Endothelial cell of umbilical vein (primary cell): ENCODE measurements at regions not wholly inside any gene's neighbourhood (a gene's known extent, or its start where the extent isn't known, plus 50 kb on each side); places are given as distances from the start of the nearest gene placed in this dataset.

Source experiments
- CTCF ChIP-seq, 2 donors: IDR thresholded peaks; 1 replicate in 1 of 2; 2 replicates in 1 of 2; pipeline ENCODE4 v1.5.1; 2011; ENCODE audit warnings: low read length in 2 of 2, mild to moderate bottlenecking in 2 of 2, moderate library complexity in 2 of 2, control low read depth in 1 of 2, inconsistent platforms in 1 of 2, low read depth in 1 of 2; ENCODE audit not compliant: insufficient read depth in 1 of 2; ENCODE audit errors: extremely low read depth in 1 of 2
- MAX ChIP-seq: IDR thresholded peaks from 2 replicates; pipeline ENCODE4 v1.6.1; 2011; ENCODE audit not compliant: insufficient read depth, insufficient read length
- POLR2A ChIP-seq: IDR thresholded peaks from 2 replicates; pipeline ENCODE4 v1.6.1; 2012; ENCODE audit warnings: low read depth, mild to moderate bottlenecking, control low read depth, low read length
- POLR2AphosphoS5 ChIP-seq: IDR thresholded peaks from 2 replicates; pipeline ENCODE4 v1.6.1; 2012; ENCODE audit warnings: low read depth, mild to moderate bottlenecking, control low read depth, low read length, moderate library complexity; ENCODE audit not compliant: insufficient read depth

DNA sequence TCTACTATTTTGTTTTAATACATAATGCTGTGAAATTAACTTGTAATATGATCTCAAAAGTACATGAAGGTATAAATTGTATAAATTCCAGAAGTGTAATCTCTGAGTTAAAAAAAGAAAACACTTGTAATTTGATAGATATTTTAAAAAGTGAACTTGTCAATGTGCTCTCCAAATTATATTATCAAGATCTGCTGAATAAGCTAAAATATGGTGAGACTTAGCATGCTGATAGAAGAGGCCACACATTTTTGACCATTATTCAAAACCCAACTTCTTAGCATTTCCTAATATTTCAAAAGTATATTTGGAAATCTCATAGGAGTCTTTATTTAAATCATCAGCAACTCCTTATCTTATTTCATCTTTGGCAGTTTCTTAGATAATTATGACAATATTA is 657.1 kb upstream of the BOD1L1 start:
- TF ChIP-seq CTCF (IDR thresholded peaks at IDR 0.05; ENCODE audit: extremely low read depth in 1 of 2, insufficient read depth in 1 of 2, low read depth in 1 of 2, low read length in 2 of 2) (no peak), POLR2A (no peak), POLR2AphosphoS5 (no peak), MAX (no peak)
